ENCODE measurements at regions not wholly inside any gene's neighbourhood (a gene's known extent, or its start where the extent isn't known, plus 50 kb on each side); places are given as distances from the start of the nearest gene placed in this dataset.

GRCh38 chr7:25752154-25752553, 399.8 kb upstream of the NFE2L3 start:
- no peak for TF ChIP-seq CTCF (IDR thresholded peaks at IDR 0.05)
- no peak for TF ChIP-seq POLR2A (IDR thresholded peaks at IDR 0.05)
